ENCODE measurements at regions not wholly inside any gene's neighbourhood (a gene's known extent, or its start where the extent isn't known, plus 50 kb on each side); places are given as distances from the start of the nearest gene placed in this dataset.

GRCh38 chr5:98442448-98442847 lies 331.0 kb upstream of the RGMB start:
- Histone ChIP-seq H3K4me2 (ENCODE audit: low read depth, low read length) (no peak overlapping the region), H3K14ac (replicated peaks; ENCODE audit: low read depth, low read length) (no peak overlapping the region), H2BK5ac (ENCODE audit: low read depth, low read length, poor library complexity, severe bottlenecking) (no peak overlapping the region), H2BK15ac (ENCODE audit: low read depth, low read length) (no peak overlapping the region), H3K23ac (ENCODE audit: low read depth, low read length) (no peak overlapping the region), H3K4me3 (ENCODE audit: insufficient read depth, low read depth, low read length) (no peak overlapping the region), H3K9ac (ENCODE audit: low read depth, low read length) (no peak overlapping the region), H2AK5ac (ENCODE audit: low read depth, low read length) (no peak overlapping the region), H2BK20ac (ENCODE audit: low read depth, low read length) (no peak overlapping the region), H4K8ac (ENCODE audit: low read depth in 2 of 2, low read length in 2 of 2) (no peak overlapping the region), H4K91ac (ENCODE audit: insufficient read depth, low read depth, low read length) (no peak overlapping the region), H2AFZ (replicated peaks; ENCODE audit: low read length, poor library complexity) (no peak overlapping the region), H4K20me1 (ENCODE audit: insufficient read depth, low read length) (no peaks in the 10 kb centered on the region), H3K79me1 (ENCODE audit: low read depth in 1 of 2, low read length in 2 of 2) (no peaks in the 10 kb centered on the region), H3K9me1 (ENCODE audit: insufficient read depth, low read length) (no peaks in the 10 kb centered on the region), H3K36me3 (ENCODE audit: control insufficient read depth, insufficient read depth, low read length) (no peaks in the 10 kb centered on the region), H3K18ac (ENCODE audit: low read depth, low read length) (no peak overlapping the region), H2BK120ac (ENCODE audit: low read depth, low read length) (no peak overlapping the region), H3K27ac (ENCODE audit: insufficient read depth, low read length) (no peak overlapping the region), H3K27me3 (ENCODE audit: control insufficient read depth, insufficient read depth, low read length) (no peaks in the 10 kb centered on the region), H3K56ac (ENCODE audit: extremely low read depth, insufficient read depth, low read length) (no peak overlapping the region), H2AK9ac (replicated peaks; ENCODE audit: low read depth, low read length, poor library complexity) (no peak overlapping the region), H3K9me3 (ENCODE audit: control insufficient read depth, insufficient read depth, low read length) (peaks cover 18% of the 10 kb centered on the region), H4K5ac (ENCODE audit: low read depth, low read length) (no peak overlapping the region), H3K4ac (ENCODE audit: low read depth, low read length) (no peak overlapping the region), H3K4me1 (ENCODE audit: control insufficient read depth, insufficient read depth, low read length) (no peaks in the 10 kb centered on the region)
- no CpG with 5 or more reads among the region's 1 CpG for WGBS, 2 experiments (ENCODE audit: extremely low coverage in 2 of 2, insufficient read length in 1 of 2)
- BruUV-seq (replicated peaks), result no TSS peak
- TF ChIP-seq CTCF (conservative IDR thresholded peaks at IDR 0.05; ENCODE audit: low read depth, low read length) (no peak), MXI1 (IDR thresholded peaks at IDR 0.05; ENCODE audit: borderline replicate concordance, low read depth, low read length) (no peak), CEBPB (IDR thresholded peaks at IDR 0.05; ENCODE audit: low read depth, low read length) (no peak), RAD21 (IDR thresholded peaks at IDR 0.05; ENCODE audit: low read length) (no peak)
- intact Hi-C loops (cut with micrococcal nuclease), result no loop called here
- dilution Hi-C loops (cut with HindIII; ENCODE audit: low sequenced_read_pairs, unreplicated experiment), result no loop called here
- CTCF ChIA-PET, result no interaction called here
- ATAC-seq (ENCODE audit: low read depth), result no peak
- POLR2A ChIA-PET (ENCODE audit: unreplicated experiment), result no interaction called here
- DNase-seq, result no peak
- in situ Hi-C loops (cut with MboI; ENCODE audit: low sequenced_read_pairs), result no loop called here
